ENCODE measurements at regions not wholly inside any gene's neighbourhood (a gene's known extent, or its start where the extent isn't known, plus 50 kb on each side); places are given as distances from the start of the nearest gene placed in this dataset.
"Not testable (repeated sequence)": the region's sequence is repeated elsewhere in the genome, so short reads cannot be mapped to it uniquely, and the experiment has no call there.

- H3K4me3 ChIP-seq (ENCODE audit: low read depth in 1 of 2, low read length in 2 of 2), result no peak overlapping the region
- no peaks in the 10 kb centered on the region for H3K4me1 ChIP-seq (ENCODE audit: control insufficient read depth in 1 of 2, insufficient read depth in 2 of 2, low read length in 2 of 2)
- H3K9me3 ChIP-seq (ENCODE audit: control insufficient read depth in 1 of 2, low read length in 2 of 2), result no peaks in the 10 kb centered on the region
- no peak overlapping the region for H3K27ac ChIP-seq (ENCODE audit: low read length)
- no peaks in the 10 kb centered on the region for H3K36me3 ChIP-seq (ENCODE audit: control insufficient read depth in 1 of 2, insufficient read depth in 2 of 2, low read length in 2 of 2)
- no peaks in the 10 kb centered on the region for H3K27me3 ChIP-seq (ENCODE audit: low read depth, low read length)
Observed at GRCh38 chr5:40361378-40361777, 318.3 kb upstream of the PTGER4 start.

- Histone ChIP-seq H3K9me3 (ENCODE audit: control insufficient read depth in 1 of 2, low read length in 2 of 2) (no peaks in the 10 kb centered on the region), H3K4me3 (ENCODE audit: low read depth in 1 of 2, low read length in 2 of 2) (no peak overlapping the region), H3K4me1 (ENCODE audit: control insufficient read depth in 1 of 2, insufficient read depth in 2 of 2, low read length in 2 of 2) (no peaks in the 10 kb centered on the region), H3K27ac (ENCODE audit: low read length) (no peak overlapping the region), H3K27me3 (ENCODE audit: low read depth, low read length) (no peaks in the 10 kb centered on the region), H3K36me3 (ENCODE audit: control insufficient read depth in 1 of 2, insufficient read depth in 2 of 2, low read length in 2 of 2) (no peaks in the 10 kb centered on the region)
Observed at GRCh38 chr5:40360685-40361084, 319.0 kb upstream of the PTGER4 start.

GRCh38 chr5:40359832-40360231 is 319.9 kb upstream of the PTGER4 start:
- Histone ChIP-seq H3K9me3 (ENCODE audit: control insufficient read depth in 1 of 2, low read length in 2 of 2) (no peaks in the 10 kb centered on the region), H3K27me3 (ENCODE audit: low read depth, low read length) (no peaks in the 10 kb centered on the region), H3K27ac (ENCODE audit: low read length) (no peak overlapping the region), H3K4me3 (ENCODE audit: low read depth in 1 of 2, low read length in 2 of 2) (no peak overlapping the region), H3K36me3 (ENCODE audit: control insufficient read depth in 1 of 2, insufficient read depth in 2 of 2, low read length in 2 of 2) (no peaks in the 10 kb centered on the region), H3K4me1 (ENCODE audit: control insufficient read depth in 1 of 2, insufficient read depth in 2 of 2, low read length in 2 of 2) (no peaks in the 10 kb centered on the region)

- Histone ChIP-seq H3K27ac (ENCODE audit: low read length) (no peak overlapping the region), H3K36me3 (ENCODE audit: control insufficient read depth in 1 of 2, insufficient read depth in 2 of 2, low read length in 2 of 2) (no peaks in the 10 kb centered on the region), H3K4me3 (ENCODE audit: low read depth in 1 of 2, low read length in 2 of 2) (no peak overlapping the region), H3K4me1 (ENCODE audit: control insufficient read depth in 1 of 2, insufficient read depth in 2 of 2, low read length in 2 of 2) (no peaks in the 10 kb centered on the region), H3K9me3 (ENCODE audit: control insufficient read depth in 1 of 2, low read length in 2 of 2) (no peaks in the 10 kb centered on the region), H3K27me3 (ENCODE audit: low read depth, low read length) (no peaks in the 10 kb centered on the region)
Observed at GRCh38 chr5:40359093-40359492, 320.6 kb upstream of the PTGER4 start.

- Histone ChIP-seq H3K27ac (ENCODE audit: low read length) (no peak overlapping the region), H3K4me1 (ENCODE audit: control insufficient read depth in 1 of 2, insufficient read depth in 2 of 2, low read length in 2 of 2) (no peaks in the 10 kb centered on the region), H3K27me3 (ENCODE audit: low read depth, low read length) (no peaks in the 10 kb centered on the region), H3K4me3 (ENCODE audit: low read depth in 1 of 2, low read length in 2 of 2) (no peak overlapping the region), H3K9me3 (ENCODE audit: control insufficient read depth in 1 of 2, low read length in 2 of 2) (no peaks in the 10 kb centered on the region), H3K36me3 (ENCODE audit: control insufficient read depth in 1 of 2, insufficient read depth in 2 of 2, low read length in 2 of 2) (no peaks in the 10 kb centered on the region)
Observed at GRCh38 chr5:40356248-40356647, 323.5 kb upstream of the PTGER4 start.

GRCh38 chr5:40355846-40356245 is 323.9 kb upstream of the PTGER4 start:
- no peaks in the 10 kb centered on the region for H3K27me3 ChIP-seq (ENCODE audit: low read depth, low read length)
- H3K36me3 ChIP-seq (ENCODE audit: control insufficient read depth in 1 of 2, insufficient read depth in 2 of 2, low read length in 2 of 2), result no peaks in the 10 kb centered on the region
- no peak overlapping the region for H3K4me3 ChIP-seq (ENCODE audit: low read depth in 1 of 2, low read length in 2 of 2)
- no peak overlapping the region for H3K27ac ChIP-seq (ENCODE audit: low read length)
- H3K9me3 ChIP-seq (ENCODE audit: control insufficient read depth in 1 of 2, low read length in 2 of 2), result no peaks in the 10 kb centered on the region
- H3K4me1 ChIP-seq (ENCODE audit: control insufficient read depth in 1 of 2, insufficient read depth in 2 of 2, low read length in 2 of 2), result no peaks in the 10 kb centered on the region

GRCh38 chr5:40355181-40355580 is 324.5 kb upstream of the PTGER4 start:
- Histone ChIP-seq H3K27ac (ENCODE audit: low read length) (no peak overlapping the region), H3K36me3 (ENCODE audit: control insufficient read depth in 1 of 2, insufficient read depth in 2 of 2, low read length in 2 of 2) (no peaks in the 10 kb centered on the region), H3K9me3 (ENCODE audit: control insufficient read depth in 1 of 2, low read length in 2 of 2) (peaks cover 0 to 5% of the 10 kb centered on the region in 2 donors), H3K4me3 (ENCODE audit: low read depth in 1 of 2, low read length in 2 of 2) (no peak overlapping the region), H3K27me3 (ENCODE audit: low read depth, low read length) (no peaks in the 10 kb centered on the region), H3K4me1 (ENCODE audit: control insufficient read depth in 1 of 2, insufficient read depth in 2 of 2, low read length in 2 of 2) (no peaks in the 10 kb centered on the region)

GRCh38 chr5:40354171-40354570 is 325.5 kb upstream of the PTGER4 start:
- Histone ChIP-seq H3K4me3 (ENCODE audit: low read depth in 1 of 2, low read length in 2 of 2) (no peak overlapping the region), H3K4me1 (ENCODE audit: control insufficient read depth in 1 of 2, insufficient read depth in 2 of 2, low read length in 2 of 2) (no peaks in the 10 kb centered on the region), H3K27ac (ENCODE audit: low read length) (no peak overlapping the region), H3K36me3 (ENCODE audit: control insufficient read depth in 1 of 2, insufficient read depth in 2 of 2, low read length in 2 of 2) (no peaks in the 10 kb centered on the region), H3K9me3 (ENCODE audit: control insufficient read depth in 1 of 2, low read length in 2 of 2) (peaks cover 0 to 11% of the 10 kb centered on the region in 2 donors), H3K27me3 (ENCODE audit: low read depth, low read length) (no peaks in the 10 kb centered on the region)

GRCh38 chr5:40353442-40353841 is 326.3 kb upstream of the PTGER4 start:
- H3K27me3 ChIP-seq (ENCODE audit: low read depth, low read length), result no peaks in the 10 kb centered on the region
- no peaks in the 10 kb centered on the region for H3K36me3 ChIP-seq (ENCODE audit: control insufficient read depth in 1 of 2, insufficient read depth in 2 of 2, low read length in 2 of 2)
- H3K4me1 ChIP-seq (ENCODE audit: control insufficient read depth in 1 of 2, insufficient read depth in 2 of 2, low read length in 2 of 2), result no peaks in the 10 kb centered on the region
- peaks cover 0 to 15% of the 10 kb centered on the region in 2 donors for H3K9me3 ChIP-seq (ENCODE audit: control insufficient read depth in 1 of 2, low read length in 2 of 2)
- no peak overlapping the region for H3K27ac ChIP-seq (ENCODE audit: low read length)
- no peak overlapping the region for H3K4me3 ChIP-seq (ENCODE audit: low read depth in 1 of 2, low read length in 2 of 2)

GRCh38 chr5:40347981-40348725 is 331.6 kb upstream of the PTGER4 start:
- Histone ChIP-seq H3K9me3 (ENCODE audit: control insufficient read depth in 1 of 2, low read length in 2 of 2) (peaks cover 0 to 15% of the 10 kb centered on the region in 2 donors), H3K4me1 (ENCODE audit: control insufficient read depth in 1 of 2, insufficient read depth in 2 of 2, low read length in 2 of 2) (no peaks in the 10 kb centered on the region), H3K4me3 (ENCODE audit: low read depth in 1 of 2, low read length in 2 of 2) (no peak overlapping the region), H3K27ac (ENCODE audit: low read length) (no peak overlapping the region), H3K27me3 (ENCODE audit: low read depth, low read length) (no peaks in the 10 kb centered on the region), H3K36me3 (ENCODE audit: control insufficient read depth in 1 of 2, insufficient read depth in 2 of 2, low read length in 2 of 2) (no peaks in the 10 kb centered on the region)

- H3K27ac ChIP-seq (ENCODE audit: low read length), result no peak overlapping the region
Observed at GRCh38 chr5:40346901-40347300, 332.8 kb upstream of the PTGER4 start.

GRCh38 chr5:40338434-40338833 is 341.3 kb upstream of the PTGER4 start:
- H3K27me3 ChIP-seq (ENCODE audit: low read depth, low read length); H3K9me3 ChIP-seq (ENCODE audit: control insufficient read depth in 1 of 2, low read length in 2 of 2); H3K4me3 ChIP-seq (ENCODE audit: low read depth in 1 of 2, low read length in 2 of 2); H3K4me1 ChIP-seq (ENCODE audit: control insufficient read depth in 1 of 2, insufficient read depth in 2 of 2, low read length in 2 of 2); H3K27ac ChIP-seq (ENCODE audit: low read length); H3K36me3 ChIP-seq (ENCODE audit: control insufficient read depth in 1 of 2, insufficient read depth in 2 of 2, low read length in 2 of 2): not testable (repeated sequence)

More at GRCh38 chr5:40346901-40347300, 332.8 kb upstream of the PTGER4 start:
- peaks cover 0 to 15% of the 10 kb centered on the region in 2 donors for H3K9me3 ChIP-seq (ENCODE audit: control insufficient read depth in 1 of 2, low read length in 2 of 2)
- no peaks in the 10 kb centered on the region for H3K36me3 ChIP-seq (ENCODE audit: control insufficient read depth in 1 of 2, insufficient read depth in 2 of 2, low read length in 2 of 2)
- H3K4me1 ChIP-seq (ENCODE audit: control insufficient read depth in 1 of 2, insufficient read depth in 2 of 2, low read length in 2 of 2), result no peaks in the 10 kb centered on the region
- no peaks in the 10 kb centered on the region for H3K27me3 ChIP-seq (ENCODE audit: low read depth, low read length)
- no peak overlapping the region for H3K4me3 ChIP-seq (ENCODE audit: low read depth in 1 of 2, low read length in 2 of 2)

Measured in muscle layer of duodenum (tissue), 2 donors.